Panc1 (cell line): ENCODE measurements at regions not wholly inside any gene's neighbourhood (a gene's known extent, or its start where the extent isn't known, plus 50 kb on each side); places are given as distances from the start of the nearest gene placed in this dataset.

Experiments used
- ATAC-seq: fragments of 200-7000 bp; cut with Tn5 transposase; 2 replicates; pipeline ENCODE4 v1.9.1; 2020; ENCODE audit warnings: mild to moderate bottlenecking, moderate library complexity
- BruUV-seq: library from RNA; stranded (reverse); fragments of 400-500 nt; replicated peaks from 2 replicates; lab custom pipeline; 2021; lab: Mats Ljungman, UMichigan
- CTCF ChIA-PET: fragments of 300-600 bp; sonication (Branson Sonifier 250); formaldehyde crosslinking; loops from one replicate; lab custom pipeline; 2022; ENCODE audit warnings: antibody characterized with exemption; lab: Charles Lee
- POLR2A ChIA-PET: fragments of 300-600 bp; sonication (Branson Sonifier 250); formaldehyde crosslinking; loops from one replicate; lab custom pipeline; 2022; ENCODE audit warnings: antibody characterized with exemption; lab: Charles Lee
- DNase-seq: peaks from one replicate; pipeline ENCODE4 v3.0.0-alpha.2; 2010; ENCODE audit warnings: low read depth, low spot score
- H3K27ac ChIP-seq: 2 replicates; pipeline ENCODE4 v1.5.1; 2011; ENCODE audit warnings: mild to moderate bottlenecking, low read length, inconsistent platforms
- H3K27me3 ChIP-seq: fragments of 200-500 bp; sonication (Bioruptor generic); 2 replicates; pipeline ENCODE4 v1.6.0; 2014; ENCODE audit warnings: low read length, inconsistent platforms; ENCODE audit not compliant: control insufficient read depth, insufficient read depth
- H3K36me3 ChIP-seq: fragments of 200-500 bp; sonication (Bioruptor generic); 2 replicates; pipeline ENCODE4 v1.5.1; 2014; ENCODE audit warnings: inconsistent platforms, mild to moderate bottlenecking, low read length, moderate library complexity; ENCODE audit not compliant: control insufficient read depth, insufficient read depth
- H3K4me1 ChIP-seq: 2 replicates; pipeline ENCODE4 v1.5.1; 2011; ENCODE audit warnings: inconsistent platforms, mild to moderate bottlenecking, low read length, moderate library complexity; ENCODE audit not compliant: control insufficient read depth, insufficient read depth
- H3K4me3 ChIP-seq, 2 experiments: 2 replicates each; pipeline ENCODE4 v1.5.1; 2011 to 2012; ENCODE audit warnings: low read depth in 2 of 2, low read length in 2 of 2, mild to moderate bottlenecking in 2 of 2, inconsistent platforms in 1 of 2, moderate library complexity in 1 of 2
- H3K9me3 ChIP-seq: fragments of 200-500 bp; sonication (Bioruptor generic); 2 replicates; pipeline ENCODE4 v1.5.1; 2014; ENCODE audit warnings: low read depth, mild to moderate bottlenecking, inconsistent platforms, low read length, moderate library complexity; ENCODE audit not compliant: control insufficient read depth, insufficient read depth
- CTCF ChIP-seq: fragments of 450-650 bp; IDR thresholded peaks from 2 replicates; pipeline ENCODE4 v1.5.1; 2017; ENCODE audit warnings: mild to moderate bottlenecking
- POLR2AphosphoS5 ChIP-seq: IDR thresholded peaks from 2 replicates; pipeline ENCODE4 v1.6.1; 2012; ENCODE audit warnings: mild to moderate bottlenecking, low read depth, low read length, moderate library complexity
- REST ChIP-seq, 2 experiments: IDR thresholded peaks; 2 replicates each; pipeline ENCODE4 v1.6.1; 2011 to 2012; ENCODE audit warnings: low read depth in 2 of 2, control low read depth in 1 of 2, low read length in 1 of 2, mild to moderate bottlenecking in 1 of 2, moderate library complexity in 1 of 2; ENCODE audit not compliant: insufficient read depth in 1 of 2
- SIN3A ChIP-seq: IDR thresholded peaks from 2 replicates; pipeline ENCODE4 v1.6.1; 2012; ENCODE audit warnings: low read depth, mild to moderate bottlenecking, low read length, moderate library complexity, borderline replicate concordance; ENCODE audit not compliant: insufficient read depth
- TCF7L2 ChIP-seq: IDR thresholded peaks from 2 replicates; pipeline ENCODE4 v1.6.1; 2011; ENCODE audit warnings: mild to moderate bottlenecking, low read depth, low read length, inconsistent platforms
- in situ Hi-C: cut with HindIII; loops from 2 replicates; pipeline ENCODE4 v1.10.0; 2016; ENCODE audit warnings: low sequenced_read_pairs, low pct_unique_long_range_greater_than_20kb
- intact Hi-C: fragments of 100-400 bp; cut with micrococcal nuclease; formaldehyde crosslinking; loops from one replicate; pipeline ENCODE4 v1.10.0; 2022; ENCODE audit not compliant: unreplicated experiment

GRCh38 chr13:47420568-47420967 lies 523.7 kb upstream of the HTR2A start:
- TF ChIP-seq TCF7L2 (no peak), SIN3A (no peak), REST (IDR thresholded peaks at IDR 0.05; ENCODE audit: insufficient read depth in 1 of 2, low read depth in 2 of 2, low read length in 1 of 2) (no peak), POLR2AphosphoS5 (no peak), CTCF (no peak)
- Histone ChIP-seq H3K4me3 (no peak overlapping the region), H3K9me3 (no peaks in the 10 kb centered on the region), H3K27ac (no peak overlapping the region), H3K4me1 (no peaks in the 10 kb centered on the region), H3K27me3 (no peaks in the 10 kb centered on the region), H3K36me3 (no peaks in the 10 kb centered on the region)
- no TSS peak for BruUV-seq
- ChIA-PET CTCF (no interaction called here), POLR2A (no interaction called here)
- intact Hi-C loops: no loop called here
- ATAC-seq: no peak
- DNase-seq: peak; percentile 12
- in situ Hi-C loops: no loop called here

GRCh38 chr13:47420020-47420419 lies 523.2 kb upstream of the HTR2A start:
- in situ Hi-C loops: no loop called here
- no TSS peak for BruUV-seq
- no peaks in the 10 kb centered on the region for H3K9me3 ChIP-seq
- no peak overlapping the region for H3K27ac ChIP-seq
- ATAC-seq (no peak), DNase-seq (no peak)
- H3K27me3 ChIP-seq: no peaks in the 10 kb centered on the region
- TF ChIP-seq TCF7L2 (no peak), POLR2AphosphoS5 (no peak), CTCF (no peak), SIN3A (no peak), REST (IDR thresholded peaks at IDR 0.05; ENCODE audit: insufficient read depth in 1 of 2, low read depth in 2 of 2, low read length in 1 of 2) (no peak)
- no peaks in the 10 kb centered on the region for H3K4me1 ChIP-seq
- no peaks in the 10 kb centered on the region for H3K36me3 ChIP-seq
- no peak overlapping the region for H3K4me3 ChIP-seq
- ChIA-PET CTCF (no interaction called here), POLR2A (no interaction called here)
- intact Hi-C loops: no loop called here
